WI38 (cell line): ENCODE measurements at regions not wholly inside any gene's neighbourhood (a gene's known extent, or its start where the extent isn't known, plus 50 kb on each side); places are given as distances from the start of the nearest gene placed in this dataset.

Source experiments
- H3K4me3 ChIP-seq: 2 replicates; pipeline ENCODE4 v1.5.1; 2011; ENCODE audit warnings: low read depth, mild to moderate bottlenecking, control low read depth, low read length
- TF ChIP-seq, protein P1 (sequence below): IDR thresholded peaks from 2 replicates; pipeline ENCODE4 v1.5.1; 2012; ENCODE audit warnings: low read depth, mild to moderate bottlenecking, control low read depth, low read length

DNA sequence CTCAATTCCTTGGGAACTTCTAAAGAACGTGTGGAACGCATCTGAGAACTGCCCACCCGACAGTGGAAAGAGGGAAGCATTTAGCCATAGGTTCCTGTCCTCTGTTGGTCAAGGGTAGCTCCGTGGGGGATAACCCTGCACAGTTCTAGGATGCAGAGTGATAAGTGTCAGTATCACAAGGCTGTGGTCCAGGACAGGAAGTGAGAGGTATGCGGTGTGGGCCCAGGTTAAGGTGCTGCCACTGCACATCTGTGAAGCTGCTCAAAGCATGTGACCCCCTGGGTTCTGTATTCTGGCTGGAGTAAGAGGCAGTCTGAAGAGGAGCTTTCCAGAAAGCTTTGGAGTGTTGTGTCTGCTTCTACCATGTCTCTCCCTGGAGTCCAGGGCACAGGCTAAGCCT, 51.7 kb upstream of the HES1 start:
- TF ChIP-seq, protein P1, sequence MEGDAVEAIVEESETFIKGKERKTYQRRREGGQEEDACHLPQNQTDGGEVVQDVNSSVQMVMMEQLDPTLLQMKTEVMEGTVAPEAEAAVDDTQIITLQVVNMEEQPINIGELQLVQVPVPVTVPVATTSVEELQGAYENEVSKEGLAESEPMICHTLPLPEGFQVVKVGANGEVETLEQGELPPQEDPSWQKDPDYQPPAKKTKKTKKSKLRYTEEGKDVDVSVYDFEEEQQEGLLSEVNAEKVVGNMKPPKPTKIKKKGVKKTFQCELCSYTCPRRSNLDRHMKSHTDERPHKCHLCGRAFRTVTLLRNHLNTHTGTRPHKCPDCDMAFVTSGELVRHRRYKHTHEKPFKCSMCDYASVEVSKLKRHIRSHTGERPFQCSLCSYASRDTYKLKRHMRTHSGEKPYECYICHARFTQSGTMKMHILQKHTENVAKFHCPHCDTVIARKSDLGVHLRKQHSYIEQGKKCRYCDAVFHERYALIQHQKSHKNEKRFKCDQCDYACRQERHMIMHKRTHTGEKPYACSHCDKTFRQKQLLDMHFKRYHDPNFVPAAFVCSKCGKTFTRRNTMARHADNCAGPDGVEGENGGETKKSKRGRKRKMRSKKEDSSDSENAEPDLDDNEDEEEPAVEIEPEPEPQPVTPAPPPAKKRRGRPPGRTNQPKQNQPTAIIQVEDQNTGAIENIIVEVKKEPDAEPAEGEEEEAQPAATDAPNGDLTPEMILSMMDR: no peak
- H3K4me3 ChIP-seq: no peak overlapping the region
